MM.1S (cell line): ENCODE measurements at regions not wholly inside any gene's neighbourhood (a gene's known extent, or its start where the extent isn't known, plus 50 kb on each side); places are given as distances from the start of the nearest gene placed in this dataset.

Experiments
- EZH2phosphoT487 ChIP-seq: fragments of 300-600 bp; sonication (generic); IDR thresholded peaks from 2 replicates; pipeline ENCODE4 v1.6.1; 2018; ENCODE audit warnings: antibody characterized with exemption, low read length
- TF ChIP-seq, protein P1 (sequence below): fragments of 300-600 bp; sonication (generic); IDR thresholded peaks from 2 replicates; pipeline ENCODE4 v1.5.1; 2016; ENCODE audit warnings: antibody characterized with exemption, low read length, mixed read lengths

- TF ChIP-seq EZH2phosphoT487: no peak
- TF ChIP-seq, protein P1, sequence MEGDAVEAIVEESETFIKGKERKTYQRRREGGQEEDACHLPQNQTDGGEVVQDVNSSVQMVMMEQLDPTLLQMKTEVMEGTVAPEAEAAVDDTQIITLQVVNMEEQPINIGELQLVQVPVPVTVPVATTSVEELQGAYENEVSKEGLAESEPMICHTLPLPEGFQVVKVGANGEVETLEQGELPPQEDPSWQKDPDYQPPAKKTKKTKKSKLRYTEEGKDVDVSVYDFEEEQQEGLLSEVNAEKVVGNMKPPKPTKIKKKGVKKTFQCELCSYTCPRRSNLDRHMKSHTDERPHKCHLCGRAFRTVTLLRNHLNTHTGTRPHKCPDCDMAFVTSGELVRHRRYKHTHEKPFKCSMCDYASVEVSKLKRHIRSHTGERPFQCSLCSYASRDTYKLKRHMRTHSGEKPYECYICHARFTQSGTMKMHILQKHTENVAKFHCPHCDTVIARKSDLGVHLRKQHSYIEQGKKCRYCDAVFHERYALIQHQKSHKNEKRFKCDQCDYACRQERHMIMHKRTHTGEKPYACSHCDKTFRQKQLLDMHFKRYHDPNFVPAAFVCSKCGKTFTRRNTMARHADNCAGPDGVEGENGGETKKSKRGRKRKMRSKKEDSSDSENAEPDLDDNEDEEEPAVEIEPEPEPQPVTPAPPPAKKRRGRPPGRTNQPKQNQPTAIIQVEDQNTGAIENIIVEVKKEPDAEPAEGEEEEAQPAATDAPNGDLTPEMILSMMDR: no peak
Measured at GRCh38 chr15:29596266-29596665, 226.0 kb downstream of the TJP1 start.
